GM12891 (cell line): ENCODE measurements at regions not wholly inside any gene's neighbourhood (a gene's known extent, or its start where the extent isn't known, plus 50 kb on each side); places are given as distances from the start of the nearest gene placed in this dataset.

Source experiments
- DNase-seq: peaks from one replicate; pipeline ENCODE4 v3.0.0; 2011; ENCODE audit warnings: low spot score; ENCODE audit not compliant: insufficient read length
- FAIRE-seq: peaks from 2 replicates; lab custom pipeline; 2011; peaks lifted over from hg19 to GRCh38; lab: Jason Lieb, UNC
- PAX5 ChIP-seq: IDR thresholded peaks from 2 replicates; pipeline ENCODE4 v1.6.1; 2011; ENCODE audit warnings: low read length, moderate library complexity, mild to moderate bottlenecking; ENCODE audit not compliant: insufficient read depth, severe bottlenecking
- POLR2A ChIP-seq: IDR thresholded peaks from 2 replicates; pipeline ENCODE4 v1.6.1; 2011; ENCODE audit warnings: low read depth, low read length, control low read depth
- POLR2AphosphoS5 ChIP-seq: IDR thresholded peaks from 2 replicates; pipeline ENCODE4 v1.6.1; 2011; ENCODE audit warnings: low read depth, low read length, control low read depth
- POU2F2 ChIP-seq: IDR thresholded peaks from 2 replicates; pipeline ENCODE4 v1.6.1; 2011; ENCODE audit warnings: low read depth, mild to moderate bottlenecking, control low read depth, low read length, moderate library complexity
- SPI1 ChIP-seq: IDR thresholded peaks from 2 replicates; pipeline ENCODE4 v1.6.1; 2011; ENCODE audit warnings: low read depth, low read length, control low read depth
- TAF1 ChIP-seq: IDR thresholded peaks from 2 replicates; pipeline ENCODE4 v1.6.1; 2011; ENCODE audit warnings: low read depth, low read length, control low read depth

DNA sequence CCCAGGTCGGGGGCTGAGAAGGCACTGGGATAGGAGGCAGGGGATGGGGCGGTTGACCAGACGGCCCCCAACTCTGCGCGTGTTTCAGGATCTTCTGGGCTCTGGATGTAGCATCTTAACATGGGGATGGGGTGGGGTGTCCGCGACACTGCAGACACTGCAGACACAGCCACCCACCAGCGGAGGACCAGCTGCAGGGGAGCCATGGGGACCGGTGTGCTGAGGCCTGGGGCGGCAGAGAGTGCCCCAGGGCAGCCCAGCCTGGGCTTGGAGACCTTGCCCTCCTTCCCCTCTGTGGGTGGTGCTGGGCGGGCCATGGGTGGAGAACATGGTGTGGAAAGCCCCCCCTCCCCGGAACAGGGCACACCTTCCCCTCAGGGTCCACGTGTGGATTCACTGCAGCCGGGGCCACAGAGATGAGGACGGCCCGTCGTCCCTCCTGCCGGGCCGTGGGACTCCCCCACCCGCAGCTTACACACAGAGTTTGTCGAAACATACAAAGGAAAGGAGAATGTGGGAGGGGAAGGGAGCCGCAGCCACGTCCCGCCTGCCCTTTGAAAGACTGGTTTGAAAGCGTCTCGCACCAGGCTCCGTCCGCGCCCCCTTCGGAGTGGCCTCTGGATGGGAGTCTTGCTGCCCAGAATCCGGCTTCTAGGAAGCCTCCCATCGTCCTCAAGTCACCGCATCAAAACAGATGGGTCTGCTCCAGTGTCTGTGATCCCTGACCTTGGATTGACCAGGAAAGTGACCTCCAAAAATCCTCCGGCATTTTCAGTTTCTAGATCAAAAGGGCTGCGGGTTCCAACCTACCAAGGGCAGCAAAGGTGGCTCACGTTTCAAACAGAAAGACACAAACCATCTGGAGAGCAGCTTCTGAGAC lies 91.5 kb upstream of the TCERG1L start:
- no peak for TF ChIP-seq POU2F2
- TF ChIP-seq POLR2A = no peak
- TF ChIP-seq POLR2AphosphoS5 = no peak
- no peak for TF ChIP-seq SPI1
- no peak for TF ChIP-seq TAF1
- no peak for TF ChIP-seq PAX5
- FAIRE-seq (no peak), DNase-seq (no peak)

DNA sequence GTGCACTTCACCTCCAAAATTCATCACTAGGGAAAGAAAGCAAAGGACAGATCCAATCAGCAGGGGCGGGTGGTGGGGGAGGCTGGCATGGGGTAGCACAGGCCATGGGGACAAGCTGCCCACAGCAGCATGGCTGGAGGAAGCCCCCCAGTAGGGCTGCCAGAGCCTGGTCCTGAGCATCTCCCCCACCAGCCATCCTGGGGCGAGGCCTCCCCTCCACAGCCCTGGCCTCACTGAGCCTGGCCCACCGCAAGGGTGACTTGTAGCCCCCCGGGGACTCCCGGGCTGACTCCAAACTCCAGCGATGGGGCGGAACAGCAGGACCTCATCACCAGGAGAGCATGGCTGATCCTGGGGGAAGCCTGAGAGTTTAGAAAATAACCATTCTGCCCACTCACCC lies 92.4 kb upstream of the TCERG1L start:
- TF ChIP-seq POLR2A (no peak), SPI1 (no peak), POLR2AphosphoS5 (no peak), PAX5 (no peak), POU2F2 (no peak), TAF1 (no peak)
- no peak for DNase-seq
- no peak for FAIRE-seq

DNA sequence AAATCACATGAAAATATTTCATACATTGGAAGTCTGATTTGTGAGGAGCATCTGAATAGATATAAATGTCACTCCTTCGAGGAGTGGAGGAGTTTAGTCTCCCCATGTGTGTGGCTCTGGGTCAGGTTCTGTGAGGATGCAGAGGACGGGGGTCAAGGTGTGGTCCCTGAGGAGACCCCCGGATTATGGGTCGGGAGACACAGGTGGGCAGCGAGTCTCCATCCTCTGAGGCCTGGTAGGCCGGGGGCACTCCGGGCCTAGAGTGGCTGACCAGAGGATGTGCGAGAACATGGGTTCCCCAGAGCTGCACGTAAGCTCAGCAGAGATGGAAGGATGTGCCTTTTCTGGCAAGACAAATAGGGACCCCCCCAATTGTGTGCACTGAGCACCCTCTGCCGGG lies 93.4 kb upstream of the TCERG1L start:
- FAIRE-seq (no peak), DNase-seq (no peak)
- no peak for TF ChIP-seq POLR2A
- no peak for TF ChIP-seq PAX5
- TF ChIP-seq TAF1 = no peak
- no peak for TF ChIP-seq POLR2AphosphoS5
- no peak for TF ChIP-seq SPI1
- no peak for TF ChIP-seq POU2F2

DNA sequence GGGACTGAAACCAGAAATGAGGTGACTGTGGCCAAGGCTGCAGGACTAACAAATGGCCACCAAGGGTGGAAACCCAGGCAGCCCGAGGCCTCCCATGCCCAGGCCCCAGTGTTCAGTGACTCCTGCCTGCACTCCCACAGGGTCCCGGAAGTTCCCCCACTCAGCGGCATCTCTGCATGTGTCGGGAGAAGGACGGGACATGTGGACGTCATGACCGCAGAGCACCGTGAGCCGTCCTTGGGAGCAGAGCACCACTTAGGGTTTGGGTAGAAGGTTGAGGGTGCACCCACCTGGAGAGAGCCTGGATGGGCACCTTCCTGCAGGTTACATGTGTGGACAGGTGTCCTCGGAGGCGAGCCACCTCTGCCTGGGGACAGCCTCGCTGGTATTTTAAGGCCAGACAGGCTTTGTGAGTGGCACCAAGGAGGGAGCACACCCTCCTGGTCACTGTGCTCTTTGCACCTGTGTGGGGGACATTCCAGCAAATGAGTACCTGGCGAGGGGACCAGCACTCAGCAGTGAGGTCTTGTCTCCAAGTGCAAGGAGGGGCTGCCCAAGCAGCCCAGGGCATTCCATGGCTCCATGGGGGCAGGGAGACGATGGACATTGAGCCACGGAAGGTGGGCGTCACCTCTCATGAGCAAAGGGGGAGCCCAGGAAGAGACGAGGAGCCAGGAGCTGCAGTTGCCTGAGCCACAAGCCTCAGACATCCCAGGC lies 95.3 kb upstream of the TCERG1L start:
- DNase-seq (no peak), FAIRE-seq (no peak)
- TF ChIP-seq SPI1 = no peak
- TF ChIP-seq TAF1 = no peak
- no peak for TF ChIP-seq POLR2A
- TF ChIP-seq PAX5 = no peak

DNA sequence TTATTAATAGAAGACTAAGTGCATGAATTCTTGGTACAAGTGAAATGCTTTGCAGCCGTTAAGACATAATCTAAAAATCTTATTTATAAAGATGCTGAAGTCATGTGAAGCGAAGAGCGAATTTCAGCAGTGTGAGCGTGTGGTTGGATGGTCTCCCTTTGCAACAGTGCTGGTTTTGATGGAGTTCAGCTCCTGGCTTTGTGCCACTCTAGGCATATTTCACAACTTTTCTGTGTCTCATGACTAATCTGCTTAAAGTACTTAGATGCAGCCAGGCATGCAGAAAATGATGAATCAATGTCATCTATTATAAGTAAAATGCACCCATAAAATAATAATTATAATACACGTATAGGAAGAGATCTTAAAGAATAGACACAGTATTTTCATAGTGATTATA lies 107.2 kb upstream of the TCERG1L start:
- TF ChIP-seq POLR2A (no peak), TAF1 (no peak), POU2F2 (no peak), SPI1 (no peak), PAX5 (no peak), POLR2AphosphoS5 (no peak)
- FAIRE-seq = no peak
- DNase-seq = no peak

DNA sequence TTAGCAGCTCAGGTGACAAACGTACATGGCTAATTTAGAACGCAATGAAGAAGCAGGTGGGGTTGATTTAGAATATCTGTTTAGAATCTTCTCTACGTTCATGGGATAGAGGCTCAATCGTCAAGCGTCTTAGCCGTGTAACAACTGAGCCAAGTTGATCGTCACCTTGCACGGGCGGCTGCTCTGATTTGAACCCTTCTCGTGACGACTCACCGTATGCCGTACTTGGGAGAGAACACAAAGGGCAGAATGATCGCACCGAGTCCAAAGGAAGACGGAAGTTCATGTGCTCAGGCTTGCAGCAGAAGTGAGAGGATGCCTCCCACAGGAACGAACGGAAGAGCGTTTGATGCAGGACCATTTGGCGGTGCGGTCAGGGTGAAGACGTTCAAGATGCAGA lies 108.3 kb upstream of the TCERG1L start:
- no peak for TF ChIP-seq SPI1
- TF ChIP-seq POU2F2 = no peak
- no peak for TF ChIP-seq POLR2A
- no peak for TF ChIP-seq PAX5
- TF ChIP-seq POLR2AphosphoS5 = no peak
- no peak for TF ChIP-seq TAF1
- no peak for FAIRE-seq
- DNase-seq = no peak

DNA sequence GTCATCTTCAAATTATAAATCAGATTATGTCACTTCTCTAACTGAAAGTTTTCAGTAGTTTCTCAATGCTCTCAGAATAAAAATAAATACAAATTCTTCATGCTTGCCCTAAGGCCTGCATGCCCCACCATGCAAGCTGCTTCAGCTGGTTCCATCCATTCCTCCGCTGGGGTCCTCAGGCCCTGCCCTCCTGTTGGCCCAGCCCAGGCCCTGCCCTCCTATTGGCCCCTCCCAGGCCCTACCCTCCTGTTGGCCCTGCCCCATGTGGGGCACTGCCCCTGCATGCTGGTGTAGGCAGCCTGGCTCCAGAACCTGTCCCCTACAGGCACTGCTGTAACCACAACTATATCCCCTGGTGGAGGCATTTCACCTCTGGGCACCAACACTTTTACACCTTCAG lies 109.3 kb upstream of the TCERG1L start:
- no peak for FAIRE-seq
- no peak for TF ChIP-seq POLR2AphosphoS5
- TF ChIP-seq SPI1 = no peak
- DNase-seq = no peak

DNA sequence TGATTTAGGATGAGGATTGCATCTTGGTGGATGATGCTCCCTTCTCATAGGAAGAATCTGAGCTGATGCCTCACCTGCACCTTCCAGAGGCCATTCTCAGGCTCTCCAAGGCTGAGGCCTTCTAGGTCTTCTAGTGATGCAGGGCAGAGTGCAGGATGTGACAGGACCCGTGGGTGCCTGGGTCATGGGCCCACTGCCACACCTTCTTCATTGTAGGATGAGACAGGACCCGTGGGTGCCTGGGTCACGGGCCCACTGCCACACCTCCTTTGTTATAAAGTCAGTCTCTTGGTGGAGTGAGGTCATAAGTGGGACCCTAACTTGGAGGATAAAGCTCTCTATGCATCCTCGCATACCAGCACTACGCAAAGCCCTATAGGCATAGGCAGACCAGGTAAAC lies 109.9 kb upstream of the TCERG1L start:
- no peak for TF ChIP-seq POU2F2
- TF ChIP-seq POLR2AphosphoS5 = no peak
- no peak for TF ChIP-seq POLR2A
- TF ChIP-seq PAX5 = no peak
- TF ChIP-seq TAF1 = no peak
- TF ChIP-seq SPI1 = no peak
- DNase-seq (no peak), FAIRE-seq (no peak)

DNA sequence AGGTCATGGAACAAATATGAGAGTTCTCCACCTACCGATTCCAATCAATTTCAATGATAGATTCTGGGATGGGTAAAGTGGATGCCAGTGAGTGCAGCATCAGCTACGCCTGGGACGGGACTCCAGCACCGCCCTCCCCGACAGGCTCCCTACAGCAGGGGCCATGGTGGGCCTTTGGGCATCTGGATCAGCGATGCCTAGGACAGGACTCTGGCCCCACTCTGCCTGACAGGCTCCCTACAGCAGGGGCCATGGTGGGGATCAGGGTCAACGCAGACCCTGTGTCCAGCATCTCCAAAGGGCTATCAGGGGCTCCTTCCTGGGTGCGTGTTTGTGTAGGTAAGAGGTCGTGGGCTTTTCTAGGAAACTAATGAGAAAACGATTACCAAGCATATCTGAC lies 111.2 kb upstream of the TCERG1L start:
- FAIRE-seq = no peak
- DNase-seq = no peak
- TF ChIP-seq POLR2A (no peak), PAX5 (no peak), POLR2AphosphoS5 (no peak), SPI1 (no peak), TAF1 (no peak), POU2F2 (no peak)

DNA sequence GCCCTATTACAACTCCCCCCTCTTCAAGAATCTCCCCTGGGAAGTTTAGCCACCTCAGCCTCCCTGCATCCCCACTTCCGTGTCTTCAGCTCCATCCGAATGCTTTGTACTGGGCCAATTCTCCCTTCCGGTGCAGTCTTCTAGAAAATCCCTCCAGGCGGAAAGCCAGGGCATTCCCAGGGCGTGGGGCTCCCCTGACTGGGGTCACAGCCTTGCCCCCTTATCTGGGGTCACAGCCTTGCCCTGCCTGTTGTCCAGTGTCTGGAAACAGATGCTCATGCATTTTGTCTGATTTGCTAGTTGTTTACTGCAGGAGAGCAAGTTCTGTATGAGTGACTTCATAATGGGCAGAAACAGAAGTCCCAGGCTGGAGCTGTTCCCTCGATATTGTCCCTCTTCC lies 112.5 kb upstream of the TCERG1L start:
- no peak for FAIRE-seq

More for the DNA sequence above, 112.5 kb upstream of the TCERG1L start:
- TF ChIP-seq POLR2AphosphoS5 (no peak), POLR2A (no peak), TAF1 (no peak), SPI1 (no peak), PAX5 (no peak), POU2F2 (no peak)
- no peak for DNase-seq
